ENCODE measurements at regions not wholly inside any gene's neighbourhood (a gene's known extent, or its start where the extent isn't known, plus 50 kb on each side); places are given as distances from the start of the nearest gene placed in this dataset.

- no peak overlapping the region for H3K4me3 ChIP-seq
- intact Hi-C loops (cut with DNase I; ENCODE audit: low total_unique reads), result no loop called here
- H3K27ac ChIP-seq, result no peak overlapping the region
- no peak for TF ChIP-seq POLR2A (IDR thresholded peaks at IDR 0.05)
- TF ChIP-seq, protein P1, sequence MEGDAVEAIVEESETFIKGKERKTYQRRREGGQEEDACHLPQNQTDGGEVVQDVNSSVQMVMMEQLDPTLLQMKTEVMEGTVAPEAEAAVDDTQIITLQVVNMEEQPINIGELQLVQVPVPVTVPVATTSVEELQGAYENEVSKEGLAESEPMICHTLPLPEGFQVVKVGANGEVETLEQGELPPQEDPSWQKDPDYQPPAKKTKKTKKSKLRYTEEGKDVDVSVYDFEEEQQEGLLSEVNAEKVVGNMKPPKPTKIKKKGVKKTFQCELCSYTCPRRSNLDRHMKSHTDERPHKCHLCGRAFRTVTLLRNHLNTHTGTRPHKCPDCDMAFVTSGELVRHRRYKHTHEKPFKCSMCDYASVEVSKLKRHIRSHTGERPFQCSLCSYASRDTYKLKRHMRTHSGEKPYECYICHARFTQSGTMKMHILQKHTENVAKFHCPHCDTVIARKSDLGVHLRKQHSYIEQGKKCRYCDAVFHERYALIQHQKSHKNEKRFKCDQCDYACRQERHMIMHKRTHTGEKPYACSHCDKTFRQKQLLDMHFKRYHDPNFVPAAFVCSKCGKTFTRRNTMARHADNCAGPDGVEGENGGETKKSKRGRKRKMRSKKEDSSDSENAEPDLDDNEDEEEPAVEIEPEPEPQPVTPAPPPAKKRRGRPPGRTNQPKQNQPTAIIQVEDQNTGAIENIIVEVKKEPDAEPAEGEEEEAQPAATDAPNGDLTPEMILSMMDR (IDR thresholded peaks at IDR 0.05), result no peak
- no peaks in the 10 kb centered on the region for H3K36me3 ChIP-seq
- peaks cover 17 to 19% of the 10 kb centered on the region in 2 donors for H3K27me3 ChIP-seq
- H3K9me3 ChIP-seq, result no peaks in the 10 kb centered on the region
- peaks cover 0 to 6% of the 10 kb centered on the region in 2 donors for H3K4me1 ChIP-seq
- DNase-seq, result no peak
These were observed 78.1 kb upstream of the DHRSX start for GRCh38 chrX:2578864-2579263.

GRCh38 chrX:2577844-2578466 is 77.2 kb upstream of the DHRSX start:
- no peak for DNase-seq
- peaks cover 8 to 12% of the 10 kb centered on the region in 2 donors for H3K27me3 ChIP-seq
- H3K4me3 ChIP-seq, result no peak overlapping the region
- no peaks in the 10 kb centered on the region for H3K36me3 ChIP-seq
- TF ChIP-seq POLR2A (IDR thresholded peaks at IDR 0.05), result no peak
- TF ChIP-seq, protein P1 (IDR thresholded peaks at IDR 0.05), result no peak
- H3K9me3 ChIP-seq, result no peaks in the 10 kb centered on the region
- H3K4me1 ChIP-seq, result no peaks in the 10 kb centered on the region
- no peak overlapping the region for H3K27ac ChIP-seq
- intact Hi-C loops (cut with DNase I; ENCODE audit: low total_unique reads), result no loop called here

DNA sequence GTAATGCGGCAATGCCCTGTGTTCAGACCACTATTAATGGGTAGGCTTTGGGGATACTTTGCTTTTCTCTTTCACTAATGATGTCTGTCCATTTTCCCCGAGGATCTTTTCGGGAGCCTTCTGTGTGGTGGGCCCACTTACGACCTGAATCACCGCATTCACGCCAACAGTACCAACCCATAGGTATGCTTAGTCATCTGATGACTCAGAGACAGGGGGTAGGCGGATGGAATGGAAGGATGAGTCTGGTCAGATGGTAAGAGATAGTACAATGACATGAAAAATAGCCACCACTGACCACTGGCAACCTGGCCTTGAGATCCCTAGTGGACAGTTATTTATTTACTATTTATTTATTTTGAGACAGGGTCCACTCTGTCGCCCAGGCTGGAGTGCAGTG is 76.0 kb upstream of the DHRSX start:
- Histone ChIP-seq H3K9me3 (no peaks in the 10 kb centered on the region), H3K4me1 (no peaks in the 10 kb centered on the region), H3K27me3 (peaks cover 0 to 3% of the 10 kb centered on the region in 2 donors), H3K27ac (no peak overlapping the region), H3K36me3 (no peaks in the 10 kb centered on the region), H3K4me3 (no peak overlapping the region)
- DNase-seq, result no peak
- TF ChIP-seq POLR2A (IDR thresholded peaks at IDR 0.05), result no peak
- TF ChIP-seq, protein P1 (IDR thresholded peaks at IDR 0.05), result no peak
- intact Hi-C loops (cut with DNase I; ENCODE audit: low total_unique reads), result no loop called here

DNA sequence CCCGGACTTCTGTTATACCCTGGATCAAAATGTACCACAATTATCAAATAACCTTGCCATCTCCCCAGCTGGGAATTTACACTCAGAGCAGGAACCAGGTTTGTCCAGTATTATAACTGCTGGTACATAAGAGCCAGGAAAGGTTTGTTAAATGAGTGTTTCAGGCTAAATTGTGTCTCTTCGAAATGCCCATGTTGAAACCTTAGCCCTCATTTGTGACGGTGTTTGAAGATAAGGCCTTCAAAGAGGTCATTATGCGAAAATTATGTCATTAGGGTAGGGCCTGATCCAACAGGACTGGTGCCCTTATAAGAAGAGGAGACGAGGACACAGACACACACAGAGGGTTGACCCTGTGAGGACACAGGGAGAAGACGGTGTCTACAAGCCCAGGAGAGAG is 73.5 kb upstream of the DHRSX start:
- H3K36me3 ChIP-seq, result no peaks in the 10 kb centered on the region
- H3K4me3 ChIP-seq, result no peak overlapping the region
- TF ChIP-seq POLR2A (IDR thresholded peaks at IDR 0.05), result no peak
- TF ChIP-seq, protein P1 (IDR thresholded peaks at IDR 0.05), result no peak
- H3K9me3 ChIP-seq, result no peaks in the 10 kb centered on the region
- DNase-seq, result no peak
- intact Hi-C loops (cut with DNase I; ENCODE audit: low total_unique reads), result no loop called here
- no peaks in the 10 kb centered on the region for H3K4me1 ChIP-seq
- H3K27me3 ChIP-seq, result no peaks in the 10 kb centered on the region
- no peak overlapping the region for H3K27ac ChIP-seq

- no peak for DNase-seq
- H3K36me3 ChIP-seq, result no peaks in the 10 kb centered on the region
- no peak overlapping the region for H3K4me3 ChIP-seq
- TF ChIP-seq, protein P1 (IDR thresholded peaks at IDR 0.05), result no peak
- TF ChIP-seq POLR2A (IDR thresholded peaks at IDR 0.05), result no peak
- H3K27ac ChIP-seq, result no peak overlapping the region
- no peaks in the 10 kb centered on the region for H3K4me1 ChIP-seq
- no peaks in the 10 kb centered on the region for H3K27me3 ChIP-seq
- intact Hi-C loops (cut with DNase I; ENCODE audit: low total_unique reads), result no loop called here
- H3K9me3 ChIP-seq, result no peaks in the 10 kb centered on the region
These were observed 72.0 kb upstream of the DHRSX start for GRCh38 chrX:2572740-2573139.
